HuH-7.5 (cell line): ENCODE measurements at regions not wholly inside any gene's neighbourhood (a gene's known extent, or its start where the extent isn't known, plus 50 kb on each side); places are given as distances from the start of the nearest gene placed in this dataset.
"Not testable (repeated sequence)": the region's sequence is repeated elsewhere in the genome, so short reads cannot be mapped to it uniquely, and the experiment has no call there.

Experiments
- DNase-seq: peaks from one replicate; pipeline ENCODE4 v3.0.0; 2011; ENCODE audit warnings: low spot score

DNA sequence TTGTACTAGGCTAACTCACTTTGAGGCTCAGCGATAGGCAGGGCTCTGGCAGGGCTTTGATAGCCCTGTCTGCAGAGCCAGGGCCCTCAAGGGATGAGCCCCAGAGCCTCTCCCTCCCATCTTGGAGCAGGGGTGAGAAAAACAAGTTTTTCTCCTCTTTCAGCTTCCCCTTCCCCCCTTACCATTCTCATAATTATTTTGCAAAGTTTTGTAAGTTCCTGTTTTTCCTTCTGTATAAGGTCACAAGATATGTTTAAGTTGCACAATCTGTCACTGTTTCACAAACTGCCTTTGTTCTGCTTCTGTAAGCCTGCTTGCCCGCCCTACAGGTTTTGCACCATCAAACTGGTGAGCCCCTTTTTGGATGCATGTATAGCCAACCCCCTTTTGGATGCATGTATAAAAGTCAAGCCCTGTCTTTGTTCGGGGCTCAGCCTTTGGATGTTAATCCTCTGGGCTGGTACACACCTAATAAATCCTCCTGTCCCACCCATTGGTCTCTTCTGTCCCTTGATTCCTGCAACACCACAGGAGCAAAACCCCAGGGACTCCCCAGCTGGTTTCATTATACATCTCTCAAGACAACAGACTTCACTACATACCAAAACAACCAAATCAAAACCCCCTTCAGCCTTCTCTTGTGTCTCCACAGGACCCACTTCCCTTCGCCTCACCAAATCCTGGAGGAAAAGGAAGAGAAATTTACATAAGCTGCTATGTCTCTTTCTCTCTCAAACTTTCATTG, 52.5 kb upstream of the RESF1 start:
- DNase-seq: no peak

DNA sequence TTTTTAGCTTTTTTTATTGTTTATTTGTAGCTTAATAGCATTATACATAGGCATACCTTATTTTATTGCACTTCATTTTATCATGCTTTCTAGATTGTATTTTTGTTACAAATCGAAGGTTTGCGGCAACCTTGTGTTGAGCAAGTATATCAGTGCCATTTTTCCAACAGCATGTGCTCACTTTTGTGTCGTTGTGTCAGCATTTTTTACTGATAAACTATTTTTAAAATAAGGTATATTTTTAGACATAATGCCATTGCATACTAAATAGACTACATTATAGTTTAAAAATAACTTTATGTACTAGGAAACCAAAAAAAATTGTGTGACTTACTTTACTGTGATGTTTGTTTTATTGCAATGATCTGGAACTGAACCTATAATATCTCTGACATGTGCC, 56.2 kb upstream of the RESF1 start:
- DNase-seq: no peak

DNA sequence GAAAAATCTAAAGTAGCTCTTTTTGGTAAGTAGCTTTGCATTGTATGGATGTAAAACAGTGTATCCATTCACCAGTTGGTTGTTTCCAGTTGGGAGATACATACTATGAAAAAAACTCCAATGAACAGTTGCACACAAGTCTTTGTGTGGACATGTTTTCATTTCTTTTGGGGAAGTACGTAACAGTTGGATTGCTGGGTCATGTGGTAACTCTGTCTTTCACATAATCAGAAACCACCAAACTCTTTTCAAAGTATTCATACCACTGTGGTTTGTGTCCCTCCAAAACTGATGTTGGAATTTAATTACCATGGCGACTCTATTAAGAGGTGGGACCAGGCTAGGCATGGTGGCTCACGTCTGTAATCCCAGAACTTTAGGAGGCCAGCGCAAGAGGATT, 58.9 kb upstream of the RESF1 start:
- DNase-seq: no peak

DNA sequence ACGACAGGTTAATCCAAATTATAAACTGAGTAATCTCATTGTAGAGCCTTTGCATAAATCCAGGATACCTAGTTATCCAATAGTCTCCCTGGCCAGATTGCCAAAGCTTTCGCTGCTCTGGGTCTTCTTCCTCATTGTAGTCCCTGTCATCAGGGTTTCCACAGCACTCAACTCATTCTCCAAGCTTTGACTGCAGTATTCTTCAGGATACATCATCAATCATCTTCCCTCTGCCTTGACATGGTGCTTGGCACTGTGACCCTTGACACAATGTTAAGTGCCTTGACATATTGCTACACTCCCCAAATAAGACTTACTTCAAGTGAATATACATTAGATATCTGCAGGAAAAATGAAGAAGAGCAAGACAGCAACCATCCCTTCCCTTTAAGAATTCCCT, 60.1 kb upstream of the RESF1 start:
- no peak for DNase-seq

DNA sequence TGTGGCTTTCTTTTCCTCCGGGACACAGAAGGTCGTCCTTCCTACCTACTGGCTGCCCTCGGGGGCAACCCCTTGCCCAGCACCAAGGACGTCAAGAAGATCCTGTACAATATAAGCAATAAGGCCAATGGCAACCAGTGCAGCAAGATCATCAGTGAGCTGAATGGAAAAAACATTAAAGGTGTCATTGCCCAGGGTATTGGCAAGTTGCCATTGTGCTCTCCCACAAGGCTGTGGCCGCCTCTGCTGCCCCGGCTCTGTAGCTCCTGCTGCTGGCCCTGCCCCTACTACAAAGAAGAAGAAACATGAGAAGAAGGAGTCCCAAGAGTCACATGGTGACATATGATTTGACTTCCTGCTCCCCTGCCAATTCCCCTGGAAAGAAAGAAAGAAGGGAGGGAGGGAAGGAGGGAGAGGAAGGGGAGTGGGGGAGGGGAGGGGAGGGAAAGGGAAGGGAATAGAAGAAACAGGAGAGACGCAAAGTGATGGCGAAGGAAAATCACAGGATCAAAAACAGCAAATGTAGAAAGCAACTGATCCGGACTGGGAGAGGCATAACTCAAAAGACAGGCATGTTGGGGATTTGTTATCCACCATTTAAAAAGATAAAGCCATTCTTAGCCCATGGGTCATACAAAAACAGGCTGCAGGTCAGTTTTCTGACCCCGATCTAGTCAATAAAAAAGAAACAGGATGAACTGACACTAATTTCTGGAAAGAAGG, 61.3 kb upstream of the RESF1 start:
- DNase-seq: no peak

DNA sequence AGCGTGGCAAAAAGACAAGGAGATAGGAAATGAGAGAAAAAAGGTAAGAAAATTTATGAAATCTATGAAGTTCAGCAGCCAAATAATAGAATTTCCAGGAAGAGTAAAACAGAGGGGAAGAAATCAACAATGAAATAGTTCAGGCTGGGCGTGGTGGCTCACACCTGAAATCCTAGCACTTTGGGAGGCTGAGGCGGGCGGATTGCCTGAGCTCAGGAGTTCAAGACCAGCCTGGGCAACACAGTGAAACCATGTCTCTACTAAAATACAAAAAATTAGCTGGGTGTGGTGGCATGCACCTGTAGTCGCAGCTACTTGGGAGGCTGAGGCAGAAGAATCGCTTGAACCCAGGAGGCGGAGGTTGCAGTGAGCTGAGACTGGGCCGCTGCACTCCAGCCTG, 62.1 kb upstream of the RESF1 start:
- not testable (repeated sequence) for DNase-seq

DNA sequence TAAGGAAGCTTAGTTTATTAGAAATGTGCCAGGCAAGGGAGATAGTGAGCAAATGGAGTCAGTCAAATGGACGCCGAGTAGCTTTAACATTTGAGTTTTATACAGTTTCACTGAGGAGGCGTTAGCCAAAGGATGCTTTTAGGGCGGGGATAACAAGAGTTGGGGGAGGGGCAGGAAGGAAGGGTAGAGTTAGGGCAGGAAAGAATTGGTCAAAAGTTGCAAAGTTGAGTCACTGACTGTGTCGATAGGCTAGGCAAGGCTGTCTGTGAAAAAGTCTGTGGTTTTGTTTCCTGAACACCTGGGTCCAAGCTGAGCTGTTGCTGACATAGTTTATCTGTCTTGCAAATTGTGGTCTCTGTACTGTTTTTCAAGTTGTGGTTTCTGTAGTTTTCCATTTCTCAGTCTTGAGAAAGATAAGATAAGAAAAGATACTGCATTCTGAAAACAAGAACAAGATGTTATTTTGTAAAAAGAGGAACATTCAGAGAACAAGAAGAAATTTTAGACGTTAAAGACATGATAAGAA, 62.6 kb upstream of the RESF1 start:
- no peak for DNase-seq

DNA sequence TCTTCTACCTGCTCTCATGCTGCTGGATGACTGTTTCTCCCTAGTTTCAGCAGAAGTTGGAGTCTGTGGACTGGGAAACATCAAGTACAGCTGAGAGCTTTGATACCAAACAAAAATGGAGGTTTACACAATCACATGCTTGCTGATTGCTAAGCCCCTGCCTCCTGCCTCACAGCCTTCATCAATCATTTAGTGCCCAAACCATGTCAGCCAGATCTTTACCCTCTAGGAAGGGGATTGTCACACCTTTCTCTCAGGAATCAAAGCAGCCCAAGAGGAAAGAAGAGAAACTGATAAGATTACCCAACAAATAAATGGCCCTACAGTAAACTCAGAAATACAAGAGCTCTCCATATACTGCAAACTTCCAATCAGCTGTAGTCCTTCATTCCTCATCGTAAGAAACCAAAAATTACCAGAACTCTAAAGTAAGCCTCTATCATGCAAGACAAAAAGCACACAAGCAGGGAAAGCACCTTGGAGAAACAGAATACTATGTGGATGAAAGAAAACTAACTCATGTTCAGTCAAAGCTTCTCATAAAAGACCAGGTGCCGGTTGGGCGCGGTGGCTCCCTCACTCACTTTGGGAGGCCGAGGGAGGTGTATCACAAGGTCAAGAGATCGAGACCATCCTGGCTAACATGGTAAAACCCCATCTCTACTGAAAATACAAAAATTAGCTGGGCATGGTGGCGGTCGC, 63.6 kb upstream of the RESF1 start:
- DNase-seq: no peak

DNA sequence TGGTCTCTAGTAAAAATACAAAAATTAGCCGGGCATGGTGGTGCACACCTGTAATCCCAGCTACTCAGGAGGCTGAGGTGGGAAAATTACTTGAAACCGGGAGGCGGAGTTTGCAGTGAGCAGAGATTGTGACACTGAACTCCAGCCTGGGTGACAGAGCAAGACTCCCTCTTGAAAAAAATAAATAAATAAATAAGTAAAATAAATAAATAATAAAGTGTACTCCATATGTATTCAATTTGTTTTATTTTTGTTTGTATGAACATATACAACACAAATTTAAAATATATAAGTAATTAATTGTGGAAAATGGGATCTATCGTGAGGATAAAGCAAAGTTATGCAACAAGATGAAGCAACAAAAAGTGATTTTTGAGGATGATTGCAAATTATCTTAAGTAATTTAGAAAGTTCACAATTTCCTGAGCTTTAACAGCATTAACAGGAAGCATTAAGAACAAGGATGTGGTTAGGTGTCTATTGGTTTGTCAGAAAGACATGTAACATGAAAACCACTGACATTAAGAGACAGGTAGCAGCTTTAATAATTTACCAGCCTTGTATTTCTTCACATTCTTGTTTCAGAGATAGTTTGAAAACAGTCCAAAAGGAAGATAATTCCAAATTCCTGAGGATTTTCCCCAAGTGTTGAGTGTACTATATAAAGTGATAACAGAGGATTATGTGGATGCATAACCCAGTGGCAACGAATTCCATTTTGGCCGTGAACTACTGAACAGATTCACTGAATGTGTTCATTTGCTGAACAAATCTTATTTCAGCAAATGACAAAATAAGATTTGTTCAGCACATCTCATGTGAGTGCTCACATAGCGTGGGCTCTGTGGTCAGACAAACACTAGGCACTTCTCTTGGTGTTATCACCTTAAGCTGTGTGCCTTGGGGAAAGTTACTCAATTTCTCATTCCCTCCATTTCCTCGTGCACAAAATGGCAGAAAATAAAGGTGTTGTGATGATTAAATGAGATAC, 68.6 kb upstream of the RESF1 start:
- DNase-seq: no peak

DNA sequence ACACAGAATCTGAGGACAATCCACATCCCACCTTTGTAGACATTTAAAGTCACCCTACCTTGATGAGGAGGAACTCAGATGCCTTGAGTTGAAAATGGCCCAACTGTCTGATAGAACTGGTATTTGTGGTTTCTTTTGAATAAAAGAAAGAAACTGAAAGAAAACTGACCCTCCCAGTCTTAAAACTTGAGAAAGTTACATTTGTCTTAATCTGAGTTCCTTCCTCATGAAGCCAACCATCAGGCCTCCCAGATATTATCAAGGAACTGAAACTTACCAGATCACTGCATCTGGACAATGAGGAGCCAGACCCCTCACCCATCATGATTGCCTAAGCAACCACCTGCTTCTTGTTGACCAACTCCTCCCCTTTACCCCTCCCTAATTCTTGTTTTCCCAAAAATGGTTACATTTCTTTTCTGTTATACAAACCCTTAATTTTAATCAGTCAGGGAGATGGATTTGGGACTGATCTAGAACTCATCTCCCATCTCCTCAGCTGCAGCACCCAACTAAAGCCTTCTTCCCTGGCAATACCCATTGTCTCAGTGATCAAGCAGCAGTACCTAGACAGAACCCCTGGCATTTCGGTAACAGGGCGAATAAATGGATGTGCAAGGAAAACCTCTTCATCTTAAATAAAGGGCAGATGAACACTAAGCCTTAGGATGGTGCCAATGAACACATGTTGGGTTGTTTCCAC, 72.0 kb upstream of the RESF1 start:
- DNase-seq: no peak

DNA sequence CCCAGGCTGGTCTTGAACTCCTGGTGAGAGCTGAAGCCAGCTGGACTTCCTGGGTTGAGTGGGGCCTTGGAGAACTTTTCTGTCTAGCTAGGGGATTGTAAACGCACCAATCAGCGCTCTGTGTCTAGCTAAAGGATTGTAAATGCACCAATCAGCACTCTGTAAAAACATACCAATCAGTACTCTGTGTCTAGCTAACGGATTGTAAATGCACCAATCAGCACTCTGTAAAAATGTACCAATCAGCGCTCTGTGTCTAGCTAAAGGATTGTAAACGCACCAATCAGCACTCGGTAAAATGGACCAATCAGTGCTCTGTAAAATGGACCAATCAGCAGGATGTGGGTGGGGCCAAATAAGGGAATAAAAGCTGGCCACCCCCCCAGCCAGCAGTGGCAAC, 76.5 kb upstream of the RESF1 start:
- DNase-seq: not testable (repeated sequence)

DNA sequence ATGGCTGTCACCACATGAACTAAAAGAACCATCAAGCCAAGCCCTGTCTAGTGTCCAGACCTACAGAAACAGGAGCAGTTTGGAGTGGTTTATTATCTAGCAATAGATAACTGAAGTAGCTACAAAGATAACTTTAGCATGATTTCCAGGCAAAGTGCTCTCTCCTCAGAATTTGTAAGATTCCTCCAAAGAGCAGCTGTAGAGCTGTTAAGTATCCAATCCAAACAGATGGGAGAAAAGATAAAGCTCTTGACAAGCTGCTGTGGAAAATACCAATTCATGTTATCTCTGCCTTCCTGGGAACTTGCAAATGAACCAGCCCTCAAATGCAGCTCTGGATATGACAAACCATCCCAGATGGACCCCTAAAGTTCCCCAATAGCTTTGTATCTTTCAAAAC, 78.9 kb upstream of the RESF1 start:
- DNase-seq: no peak

DNA sequence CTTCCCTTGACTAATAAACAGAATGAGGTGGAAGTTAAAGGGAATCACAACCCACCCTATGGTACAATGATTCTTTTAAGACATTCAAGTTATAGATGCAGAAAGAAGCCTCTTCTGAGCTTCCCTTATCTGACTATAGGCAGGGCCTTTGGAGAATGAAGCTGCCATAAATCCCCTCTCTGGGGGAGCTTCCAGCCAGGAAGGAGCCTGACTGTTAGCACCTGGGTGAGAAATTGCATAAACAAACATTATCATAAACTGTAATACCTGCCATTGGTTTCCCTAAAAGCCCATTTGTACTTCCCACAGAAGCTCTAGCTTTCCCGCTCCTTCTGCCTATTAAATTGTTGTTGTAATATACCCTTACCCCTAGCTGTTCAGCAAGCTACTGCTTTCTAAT, 81.3 kb upstream of the RESF1 start:
- no peak for DNase-seq

DNA sequence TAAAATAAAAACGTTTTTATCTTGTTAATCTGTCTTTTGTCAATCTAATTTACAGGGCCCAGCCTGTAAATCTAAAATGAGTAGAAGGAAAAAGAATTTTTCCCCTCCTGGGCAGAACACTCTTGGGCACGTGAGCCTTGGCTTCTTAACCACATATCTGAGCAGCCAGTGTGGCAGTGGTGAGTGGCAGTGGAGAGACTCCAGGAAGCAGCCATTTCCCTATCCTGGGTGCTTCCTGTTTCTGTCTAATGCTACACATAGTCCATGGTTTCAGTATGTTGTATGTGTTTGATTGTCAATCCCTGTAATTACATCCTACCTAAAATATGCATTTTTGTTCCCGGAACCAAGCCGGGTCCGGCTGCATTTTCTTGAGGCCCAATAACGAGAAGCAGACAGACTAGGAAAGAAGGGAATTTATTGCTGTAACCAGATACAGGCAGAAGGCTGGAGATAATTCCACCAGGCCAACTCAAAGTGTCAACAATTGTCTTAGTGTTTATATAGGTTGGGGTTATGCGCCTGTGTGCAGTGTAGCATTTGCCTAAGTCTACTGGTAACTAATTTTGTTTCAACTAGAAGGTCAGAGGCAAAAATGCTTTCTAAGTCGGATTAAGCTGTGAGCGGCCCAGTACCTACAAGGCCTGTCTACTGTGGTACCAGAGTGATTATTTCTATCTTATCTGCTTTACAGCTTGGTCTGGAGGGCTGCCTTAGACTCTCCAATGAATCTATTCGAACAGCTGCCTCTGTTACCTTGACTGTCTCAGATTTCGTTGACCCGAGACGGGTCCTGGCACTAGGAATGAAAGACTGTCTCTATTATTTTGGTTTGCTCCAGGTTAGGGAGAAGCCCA, 82.4 kb upstream of the RESF1 start:
- DNase-seq: no peak

DNA sequence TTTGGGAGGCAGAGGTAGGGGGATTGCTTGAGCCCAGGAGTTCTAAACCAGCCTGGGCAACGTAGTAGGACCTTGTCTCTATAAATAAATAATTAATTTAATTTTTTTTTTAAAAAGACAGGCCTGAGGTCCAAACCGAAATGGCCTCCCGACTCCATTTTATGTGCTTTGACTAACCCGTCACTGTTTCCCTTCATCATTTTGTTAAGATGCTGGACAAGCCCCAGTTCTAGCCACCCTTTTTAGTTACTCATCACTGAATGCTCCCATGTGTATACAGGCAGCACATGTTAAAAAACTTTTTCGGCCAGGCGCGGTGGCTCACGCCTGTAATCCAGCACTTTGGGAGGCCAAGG, 83.6 kb upstream of the RESF1 start:
- DNase-seq: no peak

DNA sequence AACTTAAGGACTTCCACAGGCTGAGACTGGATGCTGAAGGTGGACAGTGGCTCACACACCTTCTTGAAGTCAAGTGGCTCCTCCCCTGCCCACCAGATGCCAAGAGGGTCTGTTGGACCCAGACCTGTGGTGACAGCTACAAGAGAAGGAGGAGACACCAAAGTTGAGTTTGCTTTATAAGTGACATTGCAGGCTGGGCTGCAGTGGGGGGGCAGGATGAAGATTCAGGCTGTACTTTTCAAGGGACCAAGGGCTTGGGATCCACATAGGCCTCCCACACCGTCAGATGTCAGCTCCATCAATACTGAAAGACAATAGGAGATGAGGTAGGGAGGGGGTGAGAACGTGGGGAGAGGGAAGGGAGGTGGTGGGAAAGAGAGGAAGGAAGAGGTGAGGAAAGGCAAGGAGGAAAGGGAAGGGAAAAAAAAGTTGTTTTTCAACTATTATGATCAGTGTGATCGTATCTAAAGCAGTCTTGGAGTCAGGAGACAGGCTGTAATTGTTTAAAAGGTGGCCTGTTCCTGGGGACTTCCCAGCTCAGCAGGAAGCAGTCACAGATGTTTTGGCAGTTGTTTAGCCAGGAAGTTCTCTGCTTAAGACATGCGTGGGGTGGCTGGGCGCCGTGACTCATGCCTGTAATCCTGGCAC, 84.1 kb upstream of the RESF1 start:
- no peak for DNase-seq

DNA sequence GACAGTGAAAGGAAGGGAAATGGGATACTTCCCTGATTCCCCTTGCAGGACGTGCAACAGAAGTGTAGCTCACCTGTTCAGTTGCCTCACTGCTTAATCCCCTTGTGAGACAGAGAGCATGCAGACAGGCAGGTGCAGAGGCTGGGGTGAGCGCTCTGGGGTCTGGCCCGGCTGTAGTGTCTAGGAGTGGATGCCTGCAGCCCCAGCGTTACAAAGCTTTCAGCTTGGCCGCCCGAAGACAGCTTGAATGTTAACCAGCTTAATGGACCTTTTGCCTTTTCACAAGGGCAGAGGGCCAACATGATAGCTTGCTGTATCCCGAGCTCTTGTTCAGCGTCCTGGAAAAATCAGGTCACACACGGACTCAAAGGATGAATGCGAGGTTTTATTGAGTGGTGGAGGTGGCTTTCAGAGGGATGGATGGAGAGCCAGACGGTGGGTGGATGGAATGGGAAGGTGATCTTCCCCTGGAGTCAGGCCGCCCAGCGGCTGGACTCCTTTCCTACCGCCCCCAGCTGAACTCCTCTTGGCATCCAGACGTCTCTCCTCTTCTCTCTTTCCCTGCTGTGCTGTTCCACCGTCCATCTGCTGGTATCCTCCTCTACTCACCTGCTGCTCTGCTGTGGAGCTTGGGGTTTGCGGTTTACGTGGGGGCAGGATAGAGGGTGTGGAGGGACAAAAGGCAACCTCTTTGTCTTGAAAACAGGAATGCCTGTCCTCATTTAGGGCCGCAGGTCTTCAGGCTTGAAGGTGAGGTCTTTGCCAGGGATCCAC, 86.2 kb upstream of the RESF1 start:
- DNase-seq: no peak

DNA sequence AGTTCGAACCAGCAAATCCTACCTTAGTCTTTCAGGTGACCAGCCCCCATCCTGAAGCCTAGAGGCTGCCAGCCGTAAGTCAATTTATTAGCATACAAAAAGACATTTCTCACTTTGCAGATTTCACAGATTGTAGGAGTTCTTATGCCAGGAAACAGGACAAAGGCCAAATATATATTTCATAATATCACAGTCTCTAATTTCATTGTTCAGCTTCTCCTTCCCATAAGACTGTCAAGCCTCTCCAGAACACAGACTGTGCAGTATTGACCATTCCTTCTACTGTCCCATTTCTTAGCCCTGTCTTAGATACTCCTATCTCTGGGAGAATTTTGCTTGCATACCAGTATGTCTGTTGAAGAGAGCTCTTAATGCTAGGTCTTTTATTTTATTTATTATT, 89.2 kb upstream of the RESF1 start:
- DNase-seq: no peak

DNA sequence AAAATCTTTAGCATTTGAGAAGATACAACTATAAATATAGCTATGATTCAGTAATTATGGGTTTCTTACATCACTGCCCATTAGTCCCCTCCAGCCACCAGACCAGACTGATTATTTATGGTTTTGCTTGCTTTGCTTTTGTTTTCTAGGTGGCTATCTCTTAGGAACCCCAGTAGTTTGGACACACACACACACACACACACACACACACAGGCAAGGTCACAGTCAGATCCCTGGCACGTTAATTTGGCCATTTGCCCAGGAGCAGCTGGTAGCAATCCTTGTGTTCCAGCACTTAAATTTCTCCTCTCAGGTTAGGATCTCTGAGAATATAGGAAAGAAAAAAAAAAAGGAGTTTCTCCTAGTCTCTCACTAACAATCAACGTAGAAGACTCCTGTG, 90.2 kb upstream of the RESF1 start:
- DNase-seq: no peak
